DOHH2 (cell line): ENCODE measurements at regions not wholly inside any gene's neighbourhood (a gene's known extent, or its start where the extent isn't known, plus 50 kb on each side); places are given as distances from the start of the nearest gene placed in this dataset.

Experiments used
- CTCF ChIP-seq: fragments of 200-600 bp; sonication (generic); IDR thresholded peaks from one replicate; pipeline ENCODE4 v1.5.1; 2014; ENCODE audit warnings: antibody characterized with exemption, mild to moderate bottlenecking, low read depth, low read length; ENCODE audit not compliant: poor library complexity, severe bottlenecking
- EZH2phosphoT487 ChIP-seq: fragments of 200-600 bp; sonication (generic); IDR thresholded peaks from 2 replicates; pipeline ENCODE4 v1.6.1; 2017; ENCODE audit warnings: borderline replicate concordance, mild to moderate bottlenecking, antibody characterized with exemption, low read length, moderate library complexity, mixed read lengths

GRCh38 chr21:16606271-16606670, 876.5 kb downstream of the USP25 start:
- TF ChIP-seq CTCF (no peak), EZH2phosphoT487 (no peak)
